OCI-LY1 (cell line): ENCODE measurements at regions not wholly inside any gene's neighbourhood (a gene's known extent, or its start where the extent isn't known, plus 50 kb on each side); places are given as distances from the start of the nearest gene placed in this dataset.

Experiments used
- H2AFZ ChIP-seq: fragments of 200-600 bp; sonication (generic), shearing (Covaris generic); 2 replicates; pipeline ENCODE4 v1.6.0; 2014; ENCODE audit warnings: antibody characterized with exemption, mild to moderate bottlenecking, low read length
- H3F3A ChIP-seq: fragments of 200-600 bp; sonication (generic), shearing (Covaris generic); 2 replicates; pipeline ENCODE4 v1.6.0; 2014; ENCODE audit warnings: mild to moderate bottlenecking, antibody characterized with exemption, low read length, moderate library complexity; ENCODE audit not compliant: insufficient read depth
- H3K27ac ChIP-seq: fragments of 200-600 bp; sonication (generic); 2 replicates; pipeline ENCODE4 v1.5.1; 2014; ENCODE audit warnings: low read length, mixed run types, mild to moderate bottlenecking, low read depth; ENCODE audit not compliant: poor library complexity, severe bottlenecking
- H3K27me3 ChIP-seq: fragments of 200-600 bp; sonication (generic); 2 replicates; pipeline ENCODE4 v1.6.0; 2014; ENCODE audit warnings: antibody characterized with exemption, mild to moderate bottlenecking, low read length, moderate library complexity; ENCODE audit not compliant: insufficient read depth
- H3K36me3 ChIP-seq: fragments of 200-600 bp; sonication (generic); 2 replicates; pipeline ENCODE4 v1.6.1; 2014; ENCODE audit warnings: mild to moderate bottlenecking, antibody characterized with exemption, low read length, moderate library complexity, mixed read lengths; ENCODE audit not compliant: insufficient read depth
- H3K4me1 ChIP-seq: fragments of 200-600 bp; sonication (generic); 2 replicates; pipeline ENCODE4 v1.5.1; 2014; ENCODE audit warnings: mild to moderate bottlenecking, low read length, moderate library complexity; ENCODE audit not compliant: insufficient read depth, severe bottlenecking
- H3K4me2 ChIP-seq: fragments of 200-600 bp; sonication (generic), shearing (Covaris generic); 2 replicates; pipeline ENCODE4 v1.6.1; 2014; ENCODE audit warnings: low read length
- H3K4me3 ChIP-seq: fragments of 200-600 bp; sonication (generic); 2 replicates; pipeline ENCODE4 v1.5.1; 2014; ENCODE audit warnings: low read length, low read depth, mild to moderate bottlenecking, mixed read lengths; ENCODE audit not compliant: poor library complexity, severe bottlenecking
- H3K79me2 ChIP-seq: fragments of 200-600 bp; shearing (Covaris generic); 2 replicates; pipeline ENCODE4 v1.6.1; 2016; ENCODE audit warnings: mixed run types, low read length, mixed read lengths; ENCODE audit not compliant: insufficient read depth
- H3K9ac ChIP-seq: fragments of 200-600 bp; sonication (generic), shearing (Covaris generic); 2 replicates; pipeline ENCODE4 v1.6.1; 2014; ENCODE audit warnings: mild to moderate bottlenecking, low read length, mixed read lengths
- H3K9me2 ChIP-seq: fragments of 200-600 bp; sonication (generic), shearing (Covaris generic); 2 replicates; pipeline ENCODE4 v1.6.1; 2014; ENCODE audit warnings: low read depth, mild to moderate bottlenecking, low read length, mixed read lengths
- H3K9me3 ChIP-seq: fragments of 200-600 bp; shearing (Covaris generic); 2 replicates; pipeline ENCODE4 v1.6.1; 2014; ENCODE audit warnings: low read length, mixed read lengths
- H4K20me1 ChIP-seq: fragments of 200-600 bp; sonication (generic), shearing (Covaris generic); 2 replicates; pipeline ENCODE4 v1.6.0; 2016; ENCODE audit warnings: mild to moderate bottlenecking, low read length; ENCODE audit not compliant: insufficient read depth
- EZH2 ChIP-seq: fragments of 200-600 bp; sonication (generic), shearing (Covaris generic); IDR thresholded peaks from 2 replicates; pipeline ENCODE4 v1.8.0; 2017; ENCODE audit warnings: borderline replicate concordance, mixed run types, mild to moderate bottlenecking, antibody characterized with exemption, low read length, moderate library complexity, mixed read lengths
- TF ChIP-seq, protein P1 (sequence below): fragments of 200-600 bp; sonication (generic), shearing (Covaris generic); IDR thresholded peaks from 2 replicates; pipeline ENCODE4 v1.5.1; 2017; ENCODE audit warnings: mild to moderate bottlenecking, antibody characterized with exemption, low read length, moderate library complexity, mixed read lengths

DNA sequence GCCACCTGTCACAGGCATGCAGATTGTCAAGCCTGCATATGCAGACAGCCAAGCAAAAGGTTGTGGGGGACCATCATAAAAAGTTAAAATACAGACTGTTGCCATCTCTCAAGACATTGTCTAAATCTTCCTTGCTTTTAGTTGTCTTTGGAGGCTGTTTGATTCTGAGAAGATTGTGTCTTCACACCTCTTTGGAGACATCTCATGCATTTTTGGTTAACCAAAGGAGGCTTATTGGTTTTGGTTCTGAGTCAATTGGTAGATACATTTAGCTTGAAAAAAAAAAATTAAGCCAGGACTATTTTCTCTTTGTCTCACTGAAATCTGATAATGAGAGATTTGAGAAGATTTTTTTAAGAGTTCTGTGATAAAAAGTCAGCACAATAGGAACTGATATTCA is 217.6 kb downstream of the LYPLAL1 start:
- Histone ChIP-seq H3K9me2 (no peaks in the 10 kb centered on the region), H3K9ac (no peak overlapping the region), H3K9me3 (no peaks in the 10 kb centered on the region), H3K79me2 (no peaks in the 10 kb centered on the region), H3K4me1 (no peaks in the 10 kb centered on the region), H3K36me3 (no peaks in the 10 kb centered on the region), H3K4me3 (no peak overlapping the region), H3K4me2 (no peak overlapping the region), H3K27me3 (no peaks in the 10 kb centered on the region), H3K27ac (no peak overlapping the region), H4K20me1 (no peaks in the 10 kb centered on the region), H2AFZ (no peak overlapping the region), H3F3A (no peaks in the 10 kb centered on the region)
- no peak for TF ChIP-seq EZH2
- TF ChIP-seq, protein P1, sequence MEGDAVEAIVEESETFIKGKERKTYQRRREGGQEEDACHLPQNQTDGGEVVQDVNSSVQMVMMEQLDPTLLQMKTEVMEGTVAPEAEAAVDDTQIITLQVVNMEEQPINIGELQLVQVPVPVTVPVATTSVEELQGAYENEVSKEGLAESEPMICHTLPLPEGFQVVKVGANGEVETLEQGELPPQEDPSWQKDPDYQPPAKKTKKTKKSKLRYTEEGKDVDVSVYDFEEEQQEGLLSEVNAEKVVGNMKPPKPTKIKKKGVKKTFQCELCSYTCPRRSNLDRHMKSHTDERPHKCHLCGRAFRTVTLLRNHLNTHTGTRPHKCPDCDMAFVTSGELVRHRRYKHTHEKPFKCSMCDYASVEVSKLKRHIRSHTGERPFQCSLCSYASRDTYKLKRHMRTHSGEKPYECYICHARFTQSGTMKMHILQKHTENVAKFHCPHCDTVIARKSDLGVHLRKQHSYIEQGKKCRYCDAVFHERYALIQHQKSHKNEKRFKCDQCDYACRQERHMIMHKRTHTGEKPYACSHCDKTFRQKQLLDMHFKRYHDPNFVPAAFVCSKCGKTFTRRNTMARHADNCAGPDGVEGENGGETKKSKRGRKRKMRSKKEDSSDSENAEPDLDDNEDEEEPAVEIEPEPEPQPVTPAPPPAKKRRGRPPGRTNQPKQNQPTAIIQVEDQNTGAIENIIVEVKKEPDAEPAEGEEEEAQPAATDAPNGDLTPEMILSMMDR: no peak

DNA sequence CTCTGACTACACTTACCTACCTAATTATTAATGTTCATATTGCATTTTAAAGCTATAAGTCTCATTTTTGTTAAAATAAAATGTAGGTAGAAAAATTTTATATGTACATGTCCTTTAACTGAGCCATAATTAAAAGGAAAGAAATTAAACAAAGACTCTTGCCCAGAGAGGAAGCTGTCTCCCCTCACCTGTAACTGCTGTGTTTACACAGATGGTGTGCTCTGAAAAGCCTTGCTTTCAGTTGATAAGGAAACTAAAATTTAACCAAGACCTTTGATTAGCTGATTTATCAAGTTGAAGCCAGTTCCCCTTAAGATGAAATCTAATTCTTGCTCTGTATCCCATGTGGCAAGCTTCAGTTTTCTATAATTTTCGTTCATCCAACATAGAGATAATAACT is 213.5 kb downstream of the LYPLAL1 start:
- Histone ChIP-seq H2AFZ (no peak overlapping the region), H3K4me2 (no peak overlapping the region), H3F3A (no peaks in the 10 kb centered on the region), H3K9ac (no peak overlapping the region), H4K20me1 (no peaks in the 10 kb centered on the region), H3K9me2 (no peaks in the 10 kb centered on the region), H3K27me3 (no peaks in the 10 kb centered on the region), H3K27ac (no peak overlapping the region), H3K79me2 (no peaks in the 10 kb centered on the region), H3K9me3 (no peaks in the 10 kb centered on the region), H3K4me3 (no peak overlapping the region), H3K36me3 (no peaks in the 10 kb centered on the region), H3K4me1 (no peaks in the 10 kb centered on the region)
- no peak for TF ChIP-seq EZH2
- TF ChIP-seq, protein P1: no peak

DNA sequence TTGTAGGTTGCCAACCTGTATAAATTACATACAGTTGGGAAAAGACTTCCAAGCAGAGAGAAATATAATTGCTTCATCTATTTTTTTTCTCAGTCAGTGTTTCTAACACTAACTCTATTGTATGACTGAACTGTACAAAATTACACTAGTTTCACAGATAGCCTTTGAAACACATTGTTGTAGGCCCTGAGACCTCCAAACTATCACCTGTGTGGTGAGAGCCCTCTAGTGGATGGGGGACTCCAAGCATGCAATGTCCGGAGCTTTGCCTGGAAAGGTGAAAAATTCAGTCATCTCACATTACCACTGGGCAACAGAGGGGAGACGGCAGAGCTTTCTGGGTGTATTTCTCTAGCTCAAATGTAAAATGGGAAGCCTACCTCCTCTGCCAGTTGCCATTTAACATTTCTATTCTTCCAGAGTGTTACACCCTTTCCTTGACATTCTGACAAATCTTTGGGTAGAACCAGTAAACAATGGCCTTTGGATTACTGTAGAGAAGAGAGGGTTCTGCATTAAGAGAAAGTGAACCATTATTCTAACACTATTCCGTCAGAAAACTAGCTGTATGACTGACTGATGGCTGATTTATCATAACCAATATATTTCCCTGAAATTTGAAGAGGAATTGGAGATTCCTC is 212.2 kb downstream of the LYPLAL1 start:
- TF ChIP-seq EZH2: no peak
- TF ChIP-seq, protein P1: peak; percentile 79
- Histone ChIP-seq H3K27me3 (no peaks in the 10 kb centered on the region), H3K9ac (no peak overlapping the region), H3F3A (no peaks in the 10 kb centered on the region), H3K9me2 (no peaks in the 10 kb centered on the region), H2AFZ (no peak overlapping the region), H3K27ac (no peak overlapping the region), H3K4me2 (no peak overlapping the region), H3K4me1 (no peaks in the 10 kb centered on the region), H3K36me3 (no peaks in the 10 kb centered on the region), H3K4me3 (no peak overlapping the region), H3K9me3 (no peaks in the 10 kb centered on the region), H3K79me2 (no peaks in the 10 kb centered on the region), H4K20me1 (no peaks in the 10 kb centered on the region)
